ENCODE measurements at regions not wholly inside any gene's neighbourhood (a gene's known extent, or its start where the extent isn't known, plus 50 kb on each side); places are given as distances from the start of the nearest gene placed in this dataset.

GRCh38 chr1:116260115-116260514 is 112.9 kb upstream of the ATP1A1 start:
- no peaks in the 10 kb centered on the region for H3K27me3 Mint-ChIP-seq
- DNase-seq (no peak), ATAC-seq (no peak)
- H3K27ac Mint-ChIP-seq, result no peak overlapping the region
- ChIA-PET POLR2A (no interaction called here), CTCF (interaction anchor here (1.0 kb wide), 1 partner anchor 30 kb away, joined by 3 read pairs; no protein-coding TSS in a partner anchor)
- no peak overlapping the region for H3K4me3 Mint-ChIP-seq
- no peaks in the 10 kb centered on the region for H3K9me3 Mint-ChIP-seq
- no peak for TF ChIP-seq CTCF (IDR thresholded peaks at IDR 0.05)
- peaks cover 57% of the 10 kb centered on the region for H3K4me1 Mint-ChIP-seq (ENCODE audit: low read depth)
- no peaks in the 10 kb centered on the region for H3K36me3 Mint-ChIP-seq (ENCODE audit: low read depth)
- intact Hi-C loops (cut with micrococcal nuclease), result no loop called here

GRCh38 chr1:116260621-116261020 is 112.4 kb upstream of the ATP1A1 start:
- Mint-ChIP-seq H3K27me3 (no peaks in the 10 kb centered on the region), H3K4me3 (no peak overlapping the region), H3K4me1 (ENCODE audit: low read depth) (peaks cover 52% of the 10 kb centered on the region), H3K9me3 (no peaks in the 10 kb centered on the region), H3K36me3 (ENCODE audit: low read depth) (no peaks in the 10 kb centered on the region), H3K27ac (no peak overlapping the region)
- ChIA-PET CTCF (interaction anchor here (1.0 kb wide), 1 partner anchor 29 kb away, joined by 3 read pairs; no protein-coding TSS in a partner anchor), POLR2A (no interaction called here)
- no peak for TF ChIP-seq CTCF (IDR thresholded peaks at IDR 0.05)
- DNase-seq (no peak), ATAC-seq (no peak)
- intact Hi-C loops (cut with micrococcal nuclease), result no loop called here

- no peak for TF ChIP-seq CTCF (IDR thresholded peaks at IDR 0.05)
- ChIA-PET POLR2A (no interaction called here), CTCF (no interaction called here)
- ATAC-seq (no peak), DNase-seq (no peak)
- Mint-ChIP-seq H3K36me3 (ENCODE audit: low read depth) (no peaks in the 10 kb centered on the region), H3K9me3 (no peaks in the 10 kb centered on the region), H3K4me1 (ENCODE audit: low read depth) (peaks cover 49% of the 10 kb centered on the region), H3K4me3 (no peak overlapping the region), H3K27ac (no peak overlapping the region), H3K27me3 (no peaks in the 10 kb centered on the region)
- intact Hi-C loops (cut with micrococcal nuclease), result no loop called here
These were observed 111.8 kb upstream of the ATP1A1 start for GRCh38 chr1:116261227-116261626.

GRCh38 chr1:116262207-116262994 is 110.6 kb upstream of the ATP1A1 start:
- no peak overlapping the region for H3K27ac Mint-ChIP-seq
- CTCF ChIA-PET, result no interaction called here
- ATAC-seq, result no peak
- peaks cover 44% of the 10 kb centered on the region for H3K4me1 Mint-ChIP-seq (ENCODE audit: low read depth)
- DNase-seq, result no peak
- no peak for TF ChIP-seq CTCF (IDR thresholded peaks at IDR 0.05)
- intact Hi-C loops (cut with micrococcal nuclease), result no loop called here
- H3K27me3 Mint-ChIP-seq, result no peaks in the 10 kb centered on the region
- POLR2A ChIA-PET, result no interaction called here
- no peaks in the 10 kb centered on the region for H3K36me3 Mint-ChIP-seq (ENCODE audit: low read depth)
- H3K4me3 Mint-ChIP-seq, result no peak overlapping the region
- no peaks in the 10 kb centered on the region for H3K9me3 Mint-ChIP-seq

GRCh38 chr1:116262995-116263385 is 110.1 kb upstream of the ATP1A1 start:
- Mint-ChIP-seq H3K27ac (no peak overlapping the region), H3K4me3 (no peak overlapping the region), H3K27me3 (no peaks in the 10 kb centered on the region), H3K4me1 (ENCODE audit: low read depth) (peaks cover 42% of the 10 kb centered on the region), H3K36me3 (ENCODE audit: low read depth) (no peaks in the 10 kb centered on the region), H3K9me3 (no peaks in the 10 kb centered on the region)
- ATAC-seq (no peak), DNase-seq (no peak)
- CTCF ChIA-PET, result no interaction called here
- intact Hi-C loops (cut with micrococcal nuclease), result no loop called here
- no peak for TF ChIP-seq CTCF (IDR thresholded peaks at IDR 0.05)
- POLR2A ChIA-PET, result no interaction called here
